Calu3 (cell line): ENCODE measurements at regions not wholly inside any gene's neighbourhood (a gene's known extent, or its start where the extent isn't known, plus 50 kb on each side); places are given as distances from the start of the nearest gene placed in this dataset.

Experiments
- BruUV-seq: library from RNA; stranded (reverse); fragments of 400-500 nt; replicated peaks from 2 replicates; lab custom pipeline; 2021; lab: Mats Ljungman, UMichigan
- CTCF ChIA-PET: fragments of 300-600 bp; sonication (Branson Sonifier 250); formaldehyde crosslinking; loops from one replicate; lab custom pipeline; 2022; ENCODE audit warnings: antibody characterized with exemption; lab: Charles Lee
- DNase-seq: peaks from one replicate; pipeline ENCODE4 v3.0.0; 2022
- H3K27ac Mint-ChIP-seq: one replicate; pipeline ENCODE4 v1.8.0; 2022; ENCODE audit warnings: mixed read lengths; ENCODE audit not compliant: unreplicated experiment
- H3K27me3 Mint-ChIP-seq: one replicate; pipeline ENCODE4 v1.8.0; 2022; ENCODE audit warnings: mixed read lengths; ENCODE audit not compliant: unreplicated experiment
- H3K36me3 Mint-ChIP-seq: one replicate; pipeline ENCODE4 v1.8.0; 2022; ENCODE audit warnings: mild to moderate bottlenecking, moderate library complexity, mixed read lengths; ENCODE audit not compliant: insufficient read depth, unreplicated experiment
- H3K4me1 Mint-ChIP-seq: one replicate; pipeline ENCODE4 v1.8.0; 2022; ENCODE audit warnings: mild to moderate bottlenecking, low read depth, mixed read lengths; ENCODE audit not compliant: unreplicated experiment
- H3K4me3 Mint-ChIP-seq: one replicate; pipeline ENCODE4 v1.8.0; 2022; ENCODE audit warnings: mild to moderate bottlenecking, low read depth, moderate library complexity, mixed read lengths; ENCODE audit not compliant: unreplicated experiment
- H3K9me3 Mint-ChIP-seq: one replicate; pipeline ENCODE4 v1.8.0; 2022; ENCODE audit warnings: low read depth, mixed read lengths; ENCODE audit not compliant: unreplicated experiment
- intact Hi-C: fragments of 100-400 bp; cut with micrococcal nuclease; formaldehyde crosslinking; loops from one replicate; pipeline ENCODE4 v1.10.0; 2022; ENCODE audit not compliant: unreplicated experiment
- TF ChIP-seq, protein P1 (sequence below): fragments of 200-600 bp; IDR thresholded peaks from one replicate; pipeline ENCODE4 v1.8.0; 2022; ENCODE audit warnings: antibody characterized with exemption; ENCODE audit not compliant: unreplicated experiment

DNA sequence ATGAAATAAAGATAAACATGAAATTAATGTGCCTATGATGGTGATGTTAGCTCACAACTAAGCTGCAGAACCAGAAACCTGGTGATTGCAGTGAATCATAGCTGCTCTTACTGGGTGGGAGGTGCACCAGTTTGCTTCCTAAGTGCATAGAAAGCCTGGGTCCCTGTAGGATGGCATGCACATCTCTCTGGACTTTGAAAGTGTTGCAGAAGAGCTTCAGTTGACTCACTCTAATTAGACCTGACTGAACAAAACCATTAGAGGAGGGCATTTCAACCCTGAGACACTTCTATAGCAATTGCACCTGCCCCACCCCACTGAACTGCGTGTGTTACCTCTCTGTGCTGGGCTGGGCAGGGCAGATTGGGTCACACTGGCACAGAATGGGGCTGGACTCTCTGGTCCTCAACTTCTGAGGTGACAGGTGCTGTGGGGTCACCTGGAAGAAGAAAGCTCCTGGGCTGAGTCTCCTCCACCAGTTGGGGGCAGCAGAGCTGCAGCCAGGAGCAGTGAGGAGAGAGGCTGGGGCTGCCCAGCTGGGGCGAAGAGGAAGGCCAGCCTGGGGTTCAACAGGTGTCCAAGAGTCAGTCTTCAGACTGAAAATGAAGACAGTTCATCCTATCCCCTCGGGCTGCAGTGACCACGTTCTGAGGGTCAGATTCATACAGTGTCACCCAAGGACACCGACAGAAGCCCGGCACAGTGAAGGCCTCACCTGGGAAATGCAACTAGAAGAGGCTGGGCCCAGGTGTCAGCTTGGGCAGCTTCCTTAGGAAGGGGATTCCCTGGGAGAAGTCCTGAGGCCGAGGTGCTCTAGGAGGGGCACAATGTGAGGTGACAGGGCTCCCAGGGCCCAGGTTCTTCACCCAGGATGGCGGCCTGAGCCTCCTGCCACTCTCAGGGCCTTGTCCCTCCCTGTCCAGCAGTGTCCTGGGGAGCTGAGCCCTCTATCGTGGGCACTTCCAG is 58.1 kb downstream of the GGTLC2 start:
- Mint-ChIP-seq H3K9me3 (no peaks in the 10 kb centered on the region), H3K4me1 (peaks cover 11% of the 10 kb centered on the region), H3K27me3 (no peaks in the 10 kb centered on the region), H3K4me3 (no peak overlapping the region), H3K36me3 (no peaks in the 10 kb centered on the region), H3K27ac (no peak overlapping the region)
- intact Hi-C loops, result no loop called here
- TF ChIP-seq, protein P1, sequence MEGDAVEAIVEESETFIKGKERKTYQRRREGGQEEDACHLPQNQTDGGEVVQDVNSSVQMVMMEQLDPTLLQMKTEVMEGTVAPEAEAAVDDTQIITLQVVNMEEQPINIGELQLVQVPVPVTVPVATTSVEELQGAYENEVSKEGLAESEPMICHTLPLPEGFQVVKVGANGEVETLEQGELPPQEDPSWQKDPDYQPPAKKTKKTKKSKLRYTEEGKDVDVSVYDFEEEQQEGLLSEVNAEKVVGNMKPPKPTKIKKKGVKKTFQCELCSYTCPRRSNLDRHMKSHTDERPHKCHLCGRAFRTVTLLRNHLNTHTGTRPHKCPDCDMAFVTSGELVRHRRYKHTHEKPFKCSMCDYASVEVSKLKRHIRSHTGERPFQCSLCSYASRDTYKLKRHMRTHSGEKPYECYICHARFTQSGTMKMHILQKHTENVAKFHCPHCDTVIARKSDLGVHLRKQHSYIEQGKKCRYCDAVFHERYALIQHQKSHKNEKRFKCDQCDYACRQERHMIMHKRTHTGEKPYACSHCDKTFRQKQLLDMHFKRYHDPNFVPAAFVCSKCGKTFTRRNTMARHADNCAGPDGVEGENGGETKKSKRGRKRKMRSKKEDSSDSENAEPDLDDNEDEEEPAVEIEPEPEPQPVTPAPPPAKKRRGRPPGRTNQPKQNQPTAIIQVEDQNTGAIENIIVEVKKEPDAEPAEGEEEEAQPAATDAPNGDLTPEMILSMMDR, result peak; percentile 44
- peak; percentile 55 for DNase-seq
- CTCF ChIA-PET, result interaction anchor here (0.8 to 3.9 kb wide), 10 partner anchors 8 to 181 kb away, joined by 3 to 30 read pairs (median 4); no protein-coding TSS in a partner anchor
- no TSS peak for BruUV-seq

DNA sequence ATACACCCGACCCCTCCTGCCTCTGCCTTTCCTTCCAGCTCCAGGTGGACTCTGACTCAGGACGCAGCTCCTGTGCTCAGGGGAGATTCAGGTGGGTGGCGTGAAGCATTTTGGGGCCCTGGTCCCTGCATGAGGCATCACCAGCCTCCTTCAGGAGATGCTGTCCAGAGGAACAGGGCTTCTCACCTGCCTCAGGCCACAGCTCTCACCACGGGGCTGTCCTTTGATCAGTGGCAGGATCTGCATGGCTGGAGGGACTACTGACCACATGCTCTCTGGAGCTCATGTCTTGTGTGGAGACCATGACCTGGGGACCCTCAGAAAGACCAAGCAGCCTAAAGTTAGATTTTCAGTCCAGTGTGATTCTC is 58.8 kb downstream of the GGTLC2 start:
- H3K27ac Mint-ChIP-seq, result no peak overlapping the region
- H3K27me3 Mint-ChIP-seq, result no peaks in the 10 kb centered on the region
- no peaks in the 10 kb centered on the region for H3K36me3 Mint-ChIP-seq
- no TSS peak for BruUV-seq
- intact Hi-C loops, result no loop called here
- DNase-seq, result no peak
- TF ChIP-seq, protein P1, result no peak
- peaks cover 11% of the 10 kb centered on the region for H3K4me1 Mint-ChIP-seq
- H3K9me3 Mint-ChIP-seq, result no peaks in the 10 kb centered on the region
- H3K4me3 Mint-ChIP-seq, result no peak overlapping the region
- CTCF ChIA-PET, result interaction anchor here (0.8 to 3.9 kb wide), 5 partner anchors 10 to 181 kb away, joined by 3 to 30 read pairs (median 4); no protein-coding TSS in a partner anchor

DNA sequence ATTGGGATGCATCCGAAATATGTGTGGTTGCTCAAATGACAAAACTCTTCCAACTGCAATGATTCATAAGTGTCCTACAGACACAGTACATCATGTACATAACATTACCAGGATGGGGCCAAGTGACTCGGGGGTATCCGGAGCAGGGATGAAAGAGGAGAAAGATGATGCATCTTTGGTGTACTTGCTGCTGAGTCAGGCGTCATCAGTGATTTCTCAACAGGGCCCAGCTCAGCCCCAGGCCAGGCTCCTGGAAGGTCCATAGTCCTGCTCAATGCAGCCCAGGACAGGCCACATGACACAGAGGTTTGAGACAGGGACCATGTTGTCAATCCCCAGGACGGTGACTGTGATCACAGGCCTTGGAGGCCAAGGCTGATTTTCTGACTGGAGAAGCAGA is 59.3 kb downstream of the GGTLC2 start:
- no peak for DNase-seq
- CTCF ChIA-PET, result interaction anchor here (3.9 kb wide), 1 partner anchor 11 kb away, joined by 30 read pairs; no protein-coding TSS in a partner anchor
- Mint-ChIP-seq H3K27ac (no peak overlapping the region), H3K9me3 (no peaks in the 10 kb centered on the region), H3K36me3 (no peaks in the 10 kb centered on the region), H3K4me1 (peaks cover 11% of the 10 kb centered on the region), H3K4me3 (no peak overlapping the region), H3K27me3 (no peaks in the 10 kb centered on the region)
- TF ChIP-seq, protein P1, result no peak
- intact Hi-C loops, result no loop called here
- no TSS peak for BruUV-seq

DNA sequence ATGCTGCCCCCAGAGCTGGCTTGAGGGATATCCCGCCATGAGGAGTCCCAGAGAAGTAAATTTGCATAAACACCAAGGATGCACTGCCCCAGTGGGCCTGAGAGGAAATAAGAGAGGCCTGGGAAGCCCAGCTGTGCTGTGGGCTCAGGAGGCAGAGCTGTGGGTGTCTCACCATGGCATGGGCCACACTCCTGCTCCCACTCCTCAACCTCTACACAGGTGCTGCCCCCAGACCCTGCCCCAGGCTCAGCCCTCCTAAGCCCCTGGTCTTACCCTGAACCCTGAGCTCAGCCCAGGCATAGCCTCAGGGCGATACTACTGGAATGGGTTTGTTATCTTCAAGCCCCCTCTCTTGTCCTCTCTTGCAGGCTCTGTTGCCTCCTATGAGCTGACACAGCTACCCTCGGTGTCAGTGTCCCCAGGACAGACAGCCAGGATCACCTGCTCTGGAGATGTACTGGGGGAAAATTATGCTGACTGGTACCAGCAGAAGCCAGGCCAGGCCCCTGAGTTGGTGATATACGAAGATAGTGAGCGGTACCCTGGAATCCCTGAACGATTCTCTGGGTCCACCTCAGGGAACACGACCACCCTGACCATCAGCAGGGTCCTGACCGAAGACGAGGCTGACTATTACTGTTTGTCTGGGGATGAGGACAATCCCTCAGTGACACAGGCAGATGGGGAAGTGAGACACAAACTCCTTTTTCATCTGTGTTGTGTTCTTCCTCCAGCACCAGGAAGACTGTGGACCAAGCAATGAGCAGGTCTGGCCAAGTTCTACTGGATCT is 59.9 kb downstream of the GGTLC2 start:
- intact Hi-C loops, result no loop called here
- Mint-ChIP-seq H3K4me1 (peaks cover 11% of the 10 kb centered on the region), H3K4me3 (no peak overlapping the region), H3K9me3 (no peaks in the 10 kb centered on the region), H3K36me3 (no peaks in the 10 kb centered on the region), H3K27me3 (no peaks in the 10 kb centered on the region), H3K27ac (no peak overlapping the region)
- TF ChIP-seq, protein P1, result no peak
- no TSS peak for BruUV-seq
- CTCF ChIA-PET, result interaction anchor here (3.9 kb wide), 1 partner anchor 12 kb away, joined by 30 read pairs; no protein-coding TSS in a partner anchor
- DNase-seq, result no peak
